ENCODE measurements at regions not wholly inside any gene's neighbourhood (a gene's known extent, or its start where the extent isn't known, plus 50 kb on each side); places are given as distances from the start of the nearest gene placed in this dataset.

DNA sequence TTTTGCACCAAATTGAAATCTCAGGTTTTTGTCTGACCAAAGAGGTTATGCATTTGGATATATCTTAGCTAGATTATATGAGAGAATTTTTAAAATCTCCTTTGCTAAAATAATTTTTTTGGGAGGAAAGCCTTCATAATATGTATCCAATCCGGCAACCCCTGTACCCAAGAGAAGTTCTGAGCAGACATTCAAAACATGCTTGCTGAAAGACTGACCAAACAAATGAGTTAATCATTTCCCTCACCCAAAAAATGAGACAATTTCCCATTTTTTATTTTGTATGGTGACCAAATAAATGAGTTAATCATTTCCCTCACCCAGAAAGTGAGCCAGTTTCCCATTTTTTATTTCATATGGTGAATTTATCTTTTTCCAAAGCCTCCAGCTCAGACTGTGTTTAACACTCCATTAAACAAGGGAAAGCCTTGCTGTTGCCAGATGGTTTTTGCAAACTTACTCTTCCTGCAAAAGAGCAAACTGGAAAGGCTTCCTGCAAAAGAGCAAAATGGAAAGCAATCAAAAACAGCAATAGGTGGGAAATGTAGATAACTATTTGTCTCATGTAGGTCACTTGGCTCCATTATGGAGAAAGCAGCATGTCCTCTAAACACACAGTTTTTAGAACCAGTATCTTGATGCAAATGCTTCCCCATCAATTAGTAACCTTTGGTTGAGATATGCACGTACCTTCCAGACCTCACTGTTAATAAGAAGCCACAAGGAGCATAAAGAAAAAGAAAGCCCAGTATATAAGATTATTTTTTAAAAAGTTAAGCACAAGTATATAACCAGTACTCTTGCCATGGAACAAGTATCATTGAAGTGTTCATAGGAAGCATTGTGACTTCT is 78.4 kb upstream of the OSTN start:
- intact Hi-C loops (cut with micrococcal nuclease), result no loop called here
- H3K79me2 ChIP-seq (ENCODE audit: control insufficient read depth, insufficient read depth, low read length), result no peaks in the 10 kb centered on the region
- no peaks in the 10 kb centered on the region for H4K20me1 ChIP-seq (replicated peaks; ENCODE audit: control insufficient read depth, extremely low read depth, insufficient read depth, low read length)
- no peaks in the 10 kb centered on the region for H3K9me1 ChIP-seq (replicated peaks; ENCODE audit: control insufficient read depth, extremely low read depth, insufficient read depth, low read length)
- DNase-seq (ENCODE audit: low read depth, low spot score), result no peak
- no peak for FAIRE-seq
- H3K27ac ChIP-seq (ENCODE audit: insufficient read depth, low read depth, low read length), result no peak overlapping the region
- ChIA-PET CTCF (no interaction called here), POLR2A (no interaction called here)
- H3K9me3 ChIP-seq (replicated peaks; ENCODE audit: control insufficient read depth, insufficient read depth, low read length), result no peaks in the 10 kb centered on the region
- H3K36me3 ChIP-seq (ENCODE audit: control insufficient read depth in 2 of 2, extremely low read depth in 1 of 2, insufficient read depth in 2 of 2, low read length in 2 of 2), result no peaks in the 10 kb centered on the region
- H3K4me2 ChIP-seq (ENCODE audit: insufficient read depth, low read length), result no peak overlapping the region
- H3K27me3 ChIP-seq (ENCODE audit: control insufficient read depth in 2 of 2, insufficient read depth in 2 of 2, low read length in 2 of 2), result peaks cover 4 to 5% of the 10 kb centered on the region in 2 experiments
- H3K4me1 ChIP-seq (ENCODE audit: control insufficient read depth, extremely low read depth, insufficient read depth, low read length), result no peaks in the 10 kb centered on the region
- no peak overlapping the region for H3K4me3 ChIP-seq (replicated peaks in 1 of 3; ENCODE audit: insufficient read depth in 1 of 3, low read depth in 1 of 3, low read length in 3 of 3)
- dilution Hi-C loops (cut with MboI; ENCODE audit: extremely low pct_ligation_motif_present, low sequenced_read_pairs), result no loop called here
- TF ChIP-seq MYC (IDR thresholded peaks at IDR 0.05; ENCODE audit: low read depth, low read length) (no peak), EZH2 (IDR thresholded peaks at IDR 0.05; ENCODE audit: borderline replicate concordance, low read depth, low read length, severe bottlenecking) (no peak), POLR2A (IDR thresholded peaks at IDR 0.05; ENCODE audit: low read depth, low read length) (no peak), GATA2 (IDR thresholded peaks at IDR 0.05; ENCODE audit: insufficient read depth, insufficient read length, low read depth, low read length) (no peak), FOS (IDR thresholded peaks at IDR 0.05; ENCODE audit: borderline replicate concordance, insufficient read depth, low read length) (no peak), JUN (IDR thresholded peaks at IDR 0.05; ENCODE audit: borderline replicate concordance, insufficient read depth, insufficient read length, low read depth) (no peak), POLR2AphosphoS5 (IDR thresholded peaks at IDR 0.05; ENCODE audit: insufficient read depth, low read depth, low read length) (no peak)
- TF ChIP-seq, protein P1, sequence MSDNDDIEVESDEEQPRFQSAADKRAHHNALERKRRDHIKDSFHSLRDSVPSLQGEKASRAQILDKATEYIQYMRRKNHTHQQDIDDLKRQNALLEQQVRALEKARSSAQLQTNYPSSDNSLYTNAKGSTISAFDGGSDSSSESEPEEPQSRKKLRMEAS (IDR thresholded peaks at IDR 0.05; ENCODE audit: insufficient read depth, insufficient read length), result no peak
- TF ChIP-seq, protein P2, sequence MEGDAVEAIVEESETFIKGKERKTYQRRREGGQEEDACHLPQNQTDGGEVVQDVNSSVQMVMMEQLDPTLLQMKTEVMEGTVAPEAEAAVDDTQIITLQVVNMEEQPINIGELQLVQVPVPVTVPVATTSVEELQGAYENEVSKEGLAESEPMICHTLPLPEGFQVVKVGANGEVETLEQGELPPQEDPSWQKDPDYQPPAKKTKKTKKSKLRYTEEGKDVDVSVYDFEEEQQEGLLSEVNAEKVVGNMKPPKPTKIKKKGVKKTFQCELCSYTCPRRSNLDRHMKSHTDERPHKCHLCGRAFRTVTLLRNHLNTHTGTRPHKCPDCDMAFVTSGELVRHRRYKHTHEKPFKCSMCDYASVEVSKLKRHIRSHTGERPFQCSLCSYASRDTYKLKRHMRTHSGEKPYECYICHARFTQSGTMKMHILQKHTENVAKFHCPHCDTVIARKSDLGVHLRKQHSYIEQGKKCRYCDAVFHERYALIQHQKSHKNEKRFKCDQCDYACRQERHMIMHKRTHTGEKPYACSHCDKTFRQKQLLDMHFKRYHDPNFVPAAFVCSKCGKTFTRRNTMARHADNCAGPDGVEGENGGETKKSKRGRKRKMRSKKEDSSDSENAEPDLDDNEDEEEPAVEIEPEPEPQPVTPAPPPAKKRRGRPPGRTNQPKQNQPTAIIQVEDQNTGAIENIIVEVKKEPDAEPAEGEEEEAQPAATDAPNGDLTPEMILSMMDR (IDR thresholded peaks at IDR 0.05; ENCODE audit: extremely low read depth in 1 of 2, insufficient read depth in 1 of 2, low read depth in 1 of 2, low read length in 2 of 2), result no peak
- no peak overlapping the region for H2AFZ ChIP-seq (ENCODE audit: low read depth, low read length)
- no peak overlapping the region for H3K9ac ChIP-seq (replicated peaks; ENCODE audit: extremely low read depth, insufficient read depth, low read length)
- BruUV-seq (replicated peaks), result no TSS peak

Measured in endothelial cell of umbilical vein (primary cell).